Parathyroid adenoma (tissue), 2 donors: ENCODE measurements at regions not wholly inside any gene's neighbourhood (a gene's known extent, or its start where the extent isn't known, plus 50 kb on each side); places are given as distances from the start of the nearest gene placed in this dataset.

Experiments used
- H2AFZ ChIP-seq: fragments of 300-600 bp; sonication (generic); one replicate; pipeline ENCODE4 v1.7.0; 2017; ENCODE audit warnings: antibody characterized with exemption, mild to moderate bottlenecking
- H3K27ac ChIP-seq: fragments of 300-600 bp; sonication (generic); one replicate; pipeline ENCODE4 v1.7.0; 2017
- H3K27me3 ChIP-seq: fragments of 300-600 bp; sonication (generic); one replicate; pipeline ENCODE4 v1.7.0; 2017; ENCODE audit warnings: low read length; ENCODE audit not compliant: control insufficient read depth, insufficient read depth
- H3K36me3 ChIP-seq: fragments of 300-600 bp; sonication (generic); one replicate; pipeline ENCODE4 v1.7.0; 2017; ENCODE audit warnings: low read length; ENCODE audit not compliant: control insufficient read depth, insufficient read depth
- H3K4me1 ChIP-seq: fragments of 300-600 bp; sonication (generic); one replicate; pipeline ENCODE4 v1.7.0; 2017; ENCODE audit warnings: control low read depth
- H3K4me2 ChIP-seq: fragments of 300-600 bp; sonication (generic); one replicate; pipeline ENCODE4 v1.7.0; 2017; ENCODE audit warnings: low read length
- H3K4me3 ChIP-seq: fragments of 300-600 bp; sonication (generic); one replicate; pipeline ENCODE4 v1.7.0; 2017; ENCODE audit warnings: low read depth, low read length
- H3K79me2 ChIP-seq: fragments of 300-600 bp; sonication (generic); one replicate; pipeline ENCODE4 v1.7.0; 2017; ENCODE audit warnings: control low read depth
- H3K9ac ChIP-seq: fragments of 300-600 bp; sonication (generic); one replicate; pipeline ENCODE4 v1.7.0; 2017; ENCODE audit warnings: mild to moderate bottlenecking
- H3K9me3 ChIP-seq: fragments of 300-600 bp; sonication (generic); one replicate; pipeline ENCODE4 v1.7.0; 2017; ENCODE audit warnings: low read length; ENCODE audit not compliant: control insufficient read depth
- TF ChIP-seq, protein P1 (sequence below): fragments of 300-600 bp; sonication (generic); IDR thresholded peaks from one replicate; pipeline ENCODE4 v1.7.0; 2017; ENCODE audit warnings: antibody characterized with exemption, mild to moderate bottlenecking
- donor health status: primary hyperparathyroidism.

DNA sequence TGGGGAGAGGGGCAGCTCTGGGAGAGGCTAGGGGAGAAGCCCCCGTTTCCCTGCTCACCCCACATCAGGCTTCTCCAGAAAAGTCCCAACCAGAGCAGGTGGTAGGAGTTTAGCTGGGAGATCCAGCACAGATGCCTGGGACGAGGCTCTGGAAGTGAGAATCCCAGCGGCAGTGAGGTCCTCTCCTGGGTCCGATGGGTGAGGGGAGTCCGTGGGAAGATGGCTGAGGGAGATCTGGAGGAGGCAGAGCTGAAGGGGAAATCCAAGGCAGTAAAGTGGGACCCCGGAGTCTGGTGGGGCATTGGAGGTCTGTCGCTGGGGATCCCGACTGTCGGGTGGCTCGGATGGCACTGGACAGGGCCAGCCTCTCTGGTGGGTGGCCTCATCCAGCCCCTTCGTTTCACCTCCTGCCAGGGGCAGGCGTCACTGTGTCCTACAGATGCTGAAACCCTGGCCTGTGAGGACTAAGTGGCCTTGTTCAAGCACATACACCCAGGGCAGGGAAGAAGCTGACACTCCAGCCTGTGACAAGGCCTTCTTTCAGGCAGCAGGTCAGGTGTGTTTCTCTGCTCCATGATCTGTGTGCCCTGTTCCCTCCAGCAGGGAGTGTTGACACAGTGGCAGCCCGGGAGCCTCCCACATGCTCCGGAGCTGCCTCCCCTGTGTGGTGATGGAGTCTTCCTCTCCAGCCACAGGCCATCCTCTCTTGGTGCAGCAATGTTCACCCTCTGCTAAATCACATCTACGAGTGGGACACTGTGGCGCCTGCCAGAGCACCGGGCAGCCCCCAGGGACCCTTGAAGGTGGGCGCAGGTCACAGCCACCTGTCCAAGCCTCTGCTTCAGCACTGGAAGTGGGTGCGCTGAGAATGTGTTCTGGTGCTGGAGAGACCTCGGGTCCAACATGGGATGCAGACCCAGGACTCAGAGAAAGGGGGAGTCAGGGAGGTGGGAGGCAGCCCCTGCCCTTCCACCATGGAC, 850.8 kb downstream of the BRD1 start:
- Histone ChIP-seq H3K4me3 (no peak overlapping the region), H3K9me3 (no peaks in the 10 kb centered on the region), H3K36me3 (no peaks in the 10 kb centered on the region), H3K4me2 (no peak overlapping the region), H2AFZ (no peak overlapping the region), H3K4me1 (no peaks in the 10 kb centered on the region), H3K9ac (no peak overlapping the region), H3K27ac (no peak overlapping the region), H3K27me3 (no peaks in the 10 kb centered on the region), H3K79me2 (no peaks in the 10 kb centered on the region)
- TF ChIP-seq, protein P1, sequence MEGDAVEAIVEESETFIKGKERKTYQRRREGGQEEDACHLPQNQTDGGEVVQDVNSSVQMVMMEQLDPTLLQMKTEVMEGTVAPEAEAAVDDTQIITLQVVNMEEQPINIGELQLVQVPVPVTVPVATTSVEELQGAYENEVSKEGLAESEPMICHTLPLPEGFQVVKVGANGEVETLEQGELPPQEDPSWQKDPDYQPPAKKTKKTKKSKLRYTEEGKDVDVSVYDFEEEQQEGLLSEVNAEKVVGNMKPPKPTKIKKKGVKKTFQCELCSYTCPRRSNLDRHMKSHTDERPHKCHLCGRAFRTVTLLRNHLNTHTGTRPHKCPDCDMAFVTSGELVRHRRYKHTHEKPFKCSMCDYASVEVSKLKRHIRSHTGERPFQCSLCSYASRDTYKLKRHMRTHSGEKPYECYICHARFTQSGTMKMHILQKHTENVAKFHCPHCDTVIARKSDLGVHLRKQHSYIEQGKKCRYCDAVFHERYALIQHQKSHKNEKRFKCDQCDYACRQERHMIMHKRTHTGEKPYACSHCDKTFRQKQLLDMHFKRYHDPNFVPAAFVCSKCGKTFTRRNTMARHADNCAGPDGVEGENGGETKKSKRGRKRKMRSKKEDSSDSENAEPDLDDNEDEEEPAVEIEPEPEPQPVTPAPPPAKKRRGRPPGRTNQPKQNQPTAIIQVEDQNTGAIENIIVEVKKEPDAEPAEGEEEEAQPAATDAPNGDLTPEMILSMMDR, result no peak

DNA sequence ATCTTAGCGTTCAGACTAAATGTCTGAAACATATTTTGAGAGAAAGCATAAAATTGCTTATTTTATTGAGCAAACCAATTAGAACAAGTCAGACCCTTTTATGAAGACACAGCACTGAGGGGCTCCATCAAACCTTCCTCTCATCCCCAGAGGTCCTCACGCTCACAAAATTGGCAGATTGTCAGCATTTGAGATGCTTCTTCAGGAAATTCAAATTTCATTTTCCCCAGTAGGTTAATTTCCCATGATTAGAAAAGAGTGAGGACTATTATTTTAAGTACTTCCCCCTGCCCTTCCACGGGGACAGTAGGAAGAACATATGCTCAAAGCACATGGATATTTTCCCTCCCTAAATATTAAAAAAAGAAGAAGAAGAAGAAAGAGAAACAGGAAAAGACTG, 851.8 kb downstream of the BRD1 start:
- TF ChIP-seq, protein P1, result no peak
- Histone ChIP-seq H2AFZ (no peak overlapping the region), H3K9me3 (no peaks in the 10 kb centered on the region), H3K36me3 (no peaks in the 10 kb centered on the region), H3K79me2 (no peaks in the 10 kb centered on the region), H3K27ac (no peak overlapping the region), H3K9ac (no peak overlapping the region), H3K4me1 (no peaks in the 10 kb centered on the region), H3K4me3 (no peak overlapping the region), H3K4me2 (no peak overlapping the region), H3K27me3 (no peaks in the 10 kb centered on the region)

DNA sequence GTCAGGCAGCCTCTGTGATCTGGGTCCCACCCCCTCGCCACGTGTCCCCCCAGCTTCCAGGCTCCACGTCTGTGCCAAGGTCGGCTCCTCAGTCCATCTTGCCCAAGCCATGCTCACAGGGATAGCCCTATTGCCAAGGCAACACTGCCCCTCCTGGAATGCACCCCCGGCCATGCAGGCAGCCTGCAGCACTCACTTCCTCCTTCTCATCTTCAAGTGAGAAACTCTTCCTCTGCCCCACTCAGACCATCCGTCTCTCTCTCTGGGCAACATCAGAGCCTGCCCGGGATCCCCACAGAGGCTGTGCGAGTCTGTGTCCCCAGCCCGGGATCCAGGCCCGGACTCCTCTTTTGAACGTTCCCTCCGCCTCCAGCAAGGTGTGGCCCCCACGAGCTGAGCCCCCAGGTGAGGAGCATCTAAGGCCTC, 852.3 kb downstream of the BRD1 start:
- Histone ChIP-seq H3K9ac (no peak overlapping the region), H3K4me2 (no peak overlapping the region), H3K36me3 (no peaks in the 10 kb centered on the region), H3K27me3 (no peaks in the 10 kb centered on the region), H3K79me2 (no peaks in the 10 kb centered on the region), H2AFZ (no peak overlapping the region), H3K4me3 (no peak overlapping the region), H3K27ac (no peak overlapping the region), H3K4me1 (no peaks in the 10 kb centered on the region), H3K9me3 (no peaks in the 10 kb centered on the region)
- TF ChIP-seq, protein P1, result no peak

DNA sequence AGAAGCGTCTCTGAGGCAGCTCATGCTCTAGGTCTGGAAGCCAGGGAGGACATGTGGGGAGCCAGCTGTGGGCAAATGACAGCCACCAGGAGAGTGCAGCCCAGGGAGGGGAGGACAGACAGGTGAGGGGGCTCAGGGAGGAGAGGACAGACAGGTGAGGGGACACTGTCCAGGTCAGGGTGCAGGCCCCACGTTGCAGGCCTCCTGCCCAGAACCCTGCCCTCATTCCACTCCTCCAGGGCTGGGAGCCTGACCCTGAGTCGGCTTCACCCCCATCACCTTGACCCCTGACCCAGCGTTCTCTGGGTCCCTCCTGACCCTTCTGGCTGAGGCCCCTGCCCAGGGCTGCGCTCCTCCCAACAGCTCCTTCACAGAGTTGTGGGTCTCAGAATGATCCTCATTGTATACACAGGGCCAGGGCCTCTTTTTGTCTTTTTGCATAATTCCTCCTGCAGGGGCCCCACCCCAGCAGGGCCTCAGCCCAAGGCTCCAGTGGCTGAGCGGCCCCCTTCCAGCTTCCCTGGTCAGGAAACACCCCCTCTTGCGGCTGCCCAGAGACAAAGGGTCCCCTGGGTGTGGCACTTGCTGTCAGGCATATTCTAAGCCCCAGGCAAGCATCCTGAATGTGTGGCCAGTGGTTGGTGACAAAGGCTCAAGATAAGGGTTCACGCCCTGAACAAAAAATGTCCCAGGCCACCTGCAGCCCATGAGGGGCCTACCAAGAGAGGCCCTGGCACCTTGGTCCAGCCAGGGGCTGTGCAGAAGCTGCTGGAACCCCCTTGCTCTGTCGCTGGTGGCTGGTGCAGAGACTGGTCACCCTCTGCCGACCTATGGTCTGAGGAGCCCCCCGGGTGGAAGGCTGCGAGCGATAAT, 853.0 kb downstream of the BRD1 start:
- Histone ChIP-seq H3K4me3 (no peak overlapping the region), H3K79me2 (no peaks in the 10 kb centered on the region), H3K4me1 (no peaks in the 10 kb centered on the region), H3K27ac (no peak overlapping the region), H2AFZ (no peak overlapping the region), H3K27me3 (no peaks in the 10 kb centered on the region), H3K9ac (no peak overlapping the region), H3K36me3 (no peaks in the 10 kb centered on the region), H3K9me3 (no peaks in the 10 kb centered on the region), H3K4me2 (no peak overlapping the region)
- TF ChIP-seq, protein P1, result no peak
